ENCODE measurements at regions not wholly inside any gene's neighbourhood (a gene's known extent, or its start where the extent isn't known, plus 50 kb on each side); places are given as distances from the start of the nearest gene placed in this dataset.

DNA sequence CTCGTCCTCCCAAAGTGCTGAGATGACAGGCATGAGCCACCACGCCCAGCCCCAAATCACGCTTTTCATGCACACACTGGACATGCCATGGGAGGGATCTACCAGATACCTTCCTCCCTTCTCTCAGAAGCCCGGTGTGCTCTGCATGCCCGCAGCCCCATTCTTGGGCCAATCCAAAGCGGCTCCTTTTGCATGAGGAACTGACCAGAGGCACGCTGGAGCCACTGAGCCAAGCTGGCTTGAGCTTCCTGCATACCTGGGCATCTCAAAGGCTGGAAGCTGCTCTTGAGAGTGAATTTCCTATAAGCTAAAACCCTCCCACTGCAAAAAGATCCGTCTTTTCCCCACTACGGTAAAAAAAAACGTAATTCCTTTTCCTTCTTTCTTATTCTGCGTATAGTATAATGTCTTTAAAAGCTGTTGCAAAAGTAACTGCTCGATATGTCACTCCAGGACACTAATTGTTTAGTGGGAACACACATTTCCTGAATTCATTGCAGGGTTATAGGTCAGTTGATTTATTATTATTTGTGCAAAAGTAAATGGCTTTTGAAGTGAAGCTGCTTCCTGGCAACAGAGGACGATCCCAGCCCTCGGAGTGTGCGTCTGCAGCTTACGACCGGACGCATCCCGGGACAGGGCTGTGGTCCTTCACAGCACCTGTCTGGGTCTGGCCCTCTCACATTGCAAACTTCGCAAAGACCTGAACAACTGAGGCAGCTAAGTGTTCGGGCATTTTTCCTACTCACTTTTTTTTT, 61.8 kb upstream of the ETS2 start:
- in situ Hi-C loops (cut with HindIII; ENCODE audit: low pct_unique_long_range_greater_than_20kb, low sequenced_read_pairs), result no loop called here
- no peak for DNase-seq (ENCODE audit: low read depth, low spot score)

GRCh38 chr21:38744861-38745260, 60.9 kb upstream of the ETS2 start:
- DNase-seq (ENCODE audit: low read depth, low spot score), result no peak

GRCh38 chr21:38747810-38748209, 57.9 kb upstream of the ETS2 start:
- DNase-seq (ENCODE audit: low read depth, low spot score), result no peak
- in situ Hi-C loops (cut with HindIII; ENCODE audit: low pct_unique_long_range_greater_than_20kb, low sequenced_read_pairs), result no loop called here

More at GRCh38 chr21:38744861-38745260, 60.9 kb upstream of the ETS2 start:
- in situ Hi-C loops (cut with HindIII; ENCODE audit: low pct_unique_long_range_greater_than_20kb, low sequenced_read_pairs), result no loop called here

DNA sequence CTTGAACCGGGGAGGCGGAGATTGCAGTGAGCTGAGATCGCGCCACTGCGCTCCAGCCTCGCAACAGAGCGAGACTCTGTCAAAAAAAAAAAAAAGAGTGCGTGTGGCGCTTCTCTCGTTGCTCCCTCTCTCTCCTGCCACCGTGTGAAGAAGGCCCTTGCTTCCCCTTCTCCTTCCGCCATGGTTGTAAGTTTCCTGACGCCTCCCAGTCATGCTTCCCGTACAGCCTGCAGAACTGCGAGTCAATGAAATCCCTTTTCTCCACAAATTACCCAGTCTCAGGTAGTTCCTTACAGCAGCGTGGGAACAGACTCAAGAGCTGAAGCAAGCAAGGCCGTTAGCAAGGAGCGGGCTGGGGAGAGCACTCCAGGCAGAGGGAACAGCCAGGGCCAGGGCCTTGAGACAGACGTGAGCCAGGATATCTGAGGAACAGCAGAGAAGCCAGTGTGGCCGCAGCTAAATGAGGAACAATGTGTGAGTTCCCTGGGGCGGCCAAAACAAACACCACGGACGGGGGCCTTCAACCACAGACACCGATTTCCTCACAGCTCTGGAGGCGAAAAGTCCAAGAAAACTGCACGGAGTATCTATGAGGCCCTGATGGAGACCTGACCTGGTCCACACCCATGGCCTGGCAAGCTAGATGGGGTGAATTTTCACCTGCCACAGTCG, 54.2 kb upstream of the ETS2 start:
- no peak for DNase-seq (ENCODE audit: low read depth, low spot score)
- in situ Hi-C loops (cut with HindIII; ENCODE audit: low pct_unique_long_range_greater_than_20kb, low sequenced_read_pairs), result no loop called here

DNA sequence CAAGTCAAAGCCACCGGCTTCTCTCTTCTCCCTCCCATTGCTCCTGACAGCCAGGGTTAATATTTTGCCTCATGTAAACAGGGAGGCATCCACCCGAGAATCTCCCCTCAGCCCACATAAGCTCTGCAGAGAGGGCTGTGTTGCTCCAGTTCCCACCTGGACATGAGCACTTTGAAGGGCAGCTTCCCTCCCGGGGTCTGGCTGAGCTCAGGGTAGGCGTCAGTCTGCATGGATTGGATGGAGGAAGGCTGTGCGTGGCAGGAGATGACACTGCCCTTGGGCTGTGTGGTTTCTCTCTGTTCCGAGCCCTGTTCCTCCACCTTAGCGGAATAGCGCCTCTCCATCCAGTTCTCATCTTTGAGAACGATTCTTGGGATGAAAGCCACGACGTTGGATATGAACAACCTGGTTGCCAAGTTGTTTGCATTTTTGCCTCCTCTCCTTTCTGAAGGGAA, 53.7 kb upstream of the ETS2 start:
- no peak for DNase-seq (ENCODE audit: low read depth, low spot score)
- in situ Hi-C loops (cut with HindIII; ENCODE audit: low pct_unique_long_range_greater_than_20kb, low sequenced_read_pairs), result no loop called here

GRCh38 chr21:38753114-38753513, 52.6 kb upstream of the ETS2 start:
- DNase-seq (ENCODE audit: low read depth, low spot score), result no peak
- in situ Hi-C loops (cut with HindIII; ENCODE audit: low pct_unique_long_range_greater_than_20kb, low sequenced_read_pairs), result no loop called here

DNA sequence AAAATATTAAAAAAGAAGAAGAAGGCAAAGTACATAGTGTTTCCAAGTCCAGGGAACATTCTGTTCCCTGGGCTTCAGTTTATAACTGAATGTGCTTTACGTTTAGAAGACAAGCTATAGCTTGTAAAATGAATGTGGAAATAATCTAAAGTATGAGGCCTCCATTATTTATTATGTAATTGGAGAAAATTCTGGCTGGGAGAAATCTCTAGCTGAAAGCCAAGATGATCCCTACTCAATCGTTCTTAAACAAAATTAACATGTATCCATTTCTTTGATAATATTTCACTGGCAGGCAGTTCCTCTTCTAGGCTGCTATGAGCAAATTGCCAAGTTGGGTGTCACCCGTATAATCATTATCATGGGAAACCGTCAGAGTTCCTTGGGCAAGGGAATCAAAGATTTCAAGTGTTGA, 52.2 kb upstream of the ETS2 start:
- in situ Hi-C loops (cut with HindIII; ENCODE audit: low pct_unique_long_range_greater_than_20kb, low sequenced_read_pairs), result no loop called here
- no peak for DNase-seq (ENCODE audit: low read depth, low spot score)
